Smooth muscle cell of the brain vasculature (primary cell): ENCODE measurements at regions not wholly inside any gene's neighbourhood (a gene's known extent, or its start where the extent isn't known, plus 50 kb on each side); places are given as distances from the start of the nearest gene placed in this dataset.

ENCODE experiments used
- DNase-seq: peaks from one replicate; pipeline ENCODE4 v3.0.0-alpha.2; 2012; ENCODE audit warnings: low read depth, low spot score

- DNase-seq, result no peak
Measured at GRCh38 chr10:31263903-31264302, 55.1 kb upstream of the ZEB1 start.

DNA sequence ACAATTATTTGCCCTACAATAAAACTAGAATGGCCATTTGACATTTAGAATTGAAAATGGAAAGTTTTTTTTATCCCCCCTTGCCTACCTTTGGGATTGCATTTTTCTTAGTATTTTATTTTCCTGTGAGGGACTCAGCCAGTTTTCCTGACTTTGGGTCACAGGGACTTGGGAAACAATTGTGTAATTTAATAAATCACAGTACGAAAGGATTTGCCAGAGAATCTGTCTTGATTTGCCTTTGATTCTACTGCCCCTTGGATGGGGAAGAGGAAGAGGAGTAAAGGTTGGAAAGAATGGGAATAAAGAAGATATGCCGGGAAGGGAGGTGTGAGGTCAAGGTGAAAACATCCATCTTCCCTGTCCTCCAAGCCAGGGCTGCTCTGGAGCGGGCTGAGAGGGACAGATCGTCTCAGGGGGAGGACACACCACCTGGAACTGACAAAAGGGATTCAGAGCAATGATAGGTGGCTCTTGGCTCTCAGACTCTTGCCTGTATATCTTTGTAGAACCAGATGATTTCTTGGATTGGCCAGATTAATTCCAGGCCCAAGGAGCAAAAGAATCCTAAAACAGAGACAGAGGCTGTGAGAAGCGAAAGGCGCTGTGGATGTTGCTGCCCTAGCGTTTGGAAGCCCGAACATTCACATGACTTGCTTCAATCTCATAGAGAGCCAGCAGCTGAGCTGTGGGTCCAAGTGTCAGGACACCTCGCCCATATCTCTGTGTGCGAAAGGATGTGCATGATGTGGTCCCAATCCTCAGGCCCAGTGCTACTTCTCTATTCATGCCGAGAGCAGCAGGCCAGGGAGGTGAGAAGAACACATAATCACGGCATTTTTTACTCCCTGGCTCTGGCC lies 50.3 kb upstream of the ZEB1 start:
- DNase-seq, result no peak
